ENCODE measurements at regions not wholly inside any gene's neighbourhood (a gene's known extent, or its start where the extent isn't known, plus 50 kb on each side); places are given as distances from the start of the nearest gene placed in this dataset.

- DNase-seq: no peak
Measured at GRCh38 chr9:106621313-106622163, 241.4 kb upstream of the ZNF462 start.

- DNase-seq: no peak
Measured at GRCh38 chr9:106622164-106622487, 240.8 kb upstream of the ZNF462 start.

GRCh38 chr9:106623558-106623957 is 239.4 kb upstream of the ZNF462 start:
- no peak for DNase-seq

GRCh38 chr9:106625259-106625789 is 237.6 kb upstream of the ZNF462 start:
- no peak for DNase-seq

- no peak for DNase-seq
Measured at GRCh38 chr9:106626936-106627335, 236.0 kb upstream of the ZNF462 start.

GRCh38 chr9:106632621-106633020 is 230.3 kb upstream of the ZNF462 start:
- no peak for DNase-seq

- no peak for DNase-seq
Measured at GRCh38 chr9:106634183-106634582, 228.8 kb upstream of the ZNF462 start.

- no peak for DNase-seq
Measured at GRCh38 chr9:106634641-106635040, 228.3 kb upstream of the ZNF462 start.

GRCh38 chr9:106637486-106637885 is 225.5 kb upstream of the ZNF462 start:
- DNase-seq: no peak

GRCh38 chr9:106639873-106640568 is 222.9 kb upstream of the ZNF462 start:
- no peak for DNase-seq

GRCh38 chr9:106643211-106643930 is 219.6 kb upstream of the ZNF462 start:
- DNase-seq: no peak

GRCh38 chr9:106644661-106645060 is 218.3 kb upstream of the ZNF462 start:
- no peak for DNase-seq

- no peak for DNase-seq
Measured at GRCh38 chr9:106648799-106649198, 214.2 kb upstream of the ZNF462 start.

- no peak for DNase-seq
Measured at GRCh38 chr9:106649664-106650063, 213.3 kb upstream of the ZNF462 start.

GRCh38 chr9:106653213-106653612 is 209.8 kb upstream of the ZNF462 start:
- no peak for DNase-seq

GRCh38 chr9:106655966-106656365 is 207.0 kb upstream of the ZNF462 start:
- DNase-seq: no peak

GRCh38 chr9:106657926-106658325 is 205.0 kb upstream of the ZNF462 start:
- no peak for DNase-seq

- DNase-seq: no peak
Measured at GRCh38 chr9:106668534-106668933, 194.4 kb upstream of the ZNF462 start.

GRCh38 chr9:106669835-106670234 is 193.1 kb upstream of the ZNF462 start:
- DNase-seq: no peak

- no peak for DNase-seq
Measured at GRCh38 chr9:106670418-106670817, 192.5 kb upstream of the ZNF462 start.

- no peak for DNase-seq
Measured at GRCh38 chr9:106675780-106676179, 187.2 kb upstream of the ZNF462 start.

- no peak for DNase-seq
Measured at GRCh38 chr9:106677374-106677773, 185.6 kb upstream of the ZNF462 start.

- no peak for DNase-seq
Measured at GRCh38 chr9:106677830-106678229, 185.1 kb upstream of the ZNF462 start.

GRCh38 chr9:106678273-106678672 is 184.7 kb upstream of the ZNF462 start:
- DNase-seq: no peak
